GM12864 (cell line): ENCODE measurements at regions not wholly inside any gene's neighbourhood (a gene's known extent, or its start where the extent isn't known, plus 50 kb on each side); places are given as distances from the start of the nearest gene placed in this dataset.

ENCODE experiments used
- DNase-seq: peaks from one replicate; pipeline ENCODE4 v3.0.0-alpha.2; 2011; ENCODE audit warnings: low read depth
- H3K4me3 ChIP-seq: 2 replicates; pipeline ENCODE4 v1.5.1; 2011; ENCODE audit warnings: mild to moderate bottlenecking, low read depth, low read length, control low read depth
- TF ChIP-seq, protein P1 (sequence below): IDR thresholded peaks from 2 replicates; pipeline ENCODE4 v1.5.1; 2011; ENCODE audit warnings: low read depth, mild to moderate bottlenecking, moderate library complexity, low read length, control low read depth, inconsistent platforms; ENCODE audit errors: missing control alignments

DNA sequence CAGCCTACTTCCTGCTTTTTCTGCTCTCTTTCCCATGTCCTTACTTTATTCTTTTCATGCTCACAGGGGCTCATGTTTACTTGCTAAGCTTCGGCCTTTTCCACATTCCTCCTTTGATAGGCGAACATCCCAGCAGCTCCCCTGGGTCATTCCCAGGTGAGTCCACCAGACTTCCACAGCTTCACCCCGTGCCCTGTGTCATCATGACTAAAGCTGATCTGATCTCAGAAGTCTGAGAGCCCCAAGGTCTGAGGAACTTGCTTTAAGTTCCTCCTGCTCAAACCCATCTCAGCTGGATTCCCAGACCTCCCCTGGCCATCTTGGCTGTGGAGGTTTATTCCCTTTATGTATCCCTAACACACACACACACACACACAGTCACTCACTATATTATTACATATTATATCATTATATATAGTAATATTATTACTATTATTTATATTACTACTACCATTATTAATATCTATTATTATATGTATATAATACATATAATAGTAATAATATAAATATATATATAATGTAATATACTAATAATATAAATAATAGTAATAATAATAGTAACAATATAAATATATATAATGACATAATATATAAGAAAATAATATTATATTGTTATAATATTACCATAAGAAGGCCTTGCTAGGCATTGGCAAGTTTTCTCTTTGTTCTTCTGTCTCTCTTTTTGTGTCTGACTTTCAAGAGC is 295.9 kb downstream of the PTEN start:
- TF ChIP-seq, protein P1, sequence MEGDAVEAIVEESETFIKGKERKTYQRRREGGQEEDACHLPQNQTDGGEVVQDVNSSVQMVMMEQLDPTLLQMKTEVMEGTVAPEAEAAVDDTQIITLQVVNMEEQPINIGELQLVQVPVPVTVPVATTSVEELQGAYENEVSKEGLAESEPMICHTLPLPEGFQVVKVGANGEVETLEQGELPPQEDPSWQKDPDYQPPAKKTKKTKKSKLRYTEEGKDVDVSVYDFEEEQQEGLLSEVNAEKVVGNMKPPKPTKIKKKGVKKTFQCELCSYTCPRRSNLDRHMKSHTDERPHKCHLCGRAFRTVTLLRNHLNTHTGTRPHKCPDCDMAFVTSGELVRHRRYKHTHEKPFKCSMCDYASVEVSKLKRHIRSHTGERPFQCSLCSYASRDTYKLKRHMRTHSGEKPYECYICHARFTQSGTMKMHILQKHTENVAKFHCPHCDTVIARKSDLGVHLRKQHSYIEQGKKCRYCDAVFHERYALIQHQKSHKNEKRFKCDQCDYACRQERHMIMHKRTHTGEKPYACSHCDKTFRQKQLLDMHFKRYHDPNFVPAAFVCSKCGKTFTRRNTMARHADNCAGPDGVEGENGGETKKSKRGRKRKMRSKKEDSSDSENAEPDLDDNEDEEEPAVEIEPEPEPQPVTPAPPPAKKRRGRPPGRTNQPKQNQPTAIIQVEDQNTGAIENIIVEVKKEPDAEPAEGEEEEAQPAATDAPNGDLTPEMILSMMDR = no peak
- DNase-seq = no peak
- H3K4me3 ChIP-seq = no peak overlapping the region

DNA sequence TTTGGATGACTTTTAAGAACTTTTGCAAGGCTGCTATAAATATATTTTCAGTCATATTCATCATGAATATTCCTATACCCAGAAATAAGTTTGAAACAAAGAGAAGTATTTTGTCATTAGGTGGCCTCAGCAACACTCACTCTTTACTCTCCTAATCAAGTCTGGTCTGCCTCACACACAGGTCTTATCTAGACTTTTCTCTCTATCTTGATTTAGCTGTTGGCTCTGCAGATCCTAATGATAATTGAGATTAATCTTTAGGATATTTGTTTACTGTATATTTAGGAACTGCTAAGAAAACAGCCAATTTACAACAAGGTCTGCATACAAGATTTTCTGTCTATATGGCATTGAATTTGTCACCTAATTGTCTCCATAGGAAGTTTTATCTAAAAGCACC is 297.6 kb downstream of the PTEN start:
- no peak overlapping the region for H3K4me3 ChIP-seq
- TF ChIP-seq, protein P1 = no peak
- no peak for DNase-seq

DNA sequence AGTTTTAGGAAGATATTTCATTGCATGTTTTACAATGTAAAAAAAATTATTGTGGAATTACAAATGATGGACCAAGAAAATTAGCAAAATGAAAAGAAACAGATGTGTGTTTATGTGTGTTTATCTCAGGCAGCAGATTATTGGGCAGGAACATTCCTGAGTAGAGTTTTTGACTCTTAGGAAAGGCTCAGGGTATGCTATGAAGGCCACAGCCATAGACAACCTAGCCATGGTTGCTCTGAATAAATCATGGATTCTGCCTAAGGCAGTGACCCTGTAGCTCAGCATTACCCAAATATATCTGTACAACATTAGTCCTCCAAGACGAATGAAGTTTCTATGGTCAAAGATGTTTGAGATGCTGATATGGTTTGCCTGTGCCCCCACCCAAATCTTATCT is 298.3 kb downstream of the PTEN start:
- TF ChIP-seq, protein P1 = no peak
- DNase-seq = no peak
- H3K4me3 ChIP-seq = no peak overlapping the region

DNA sequence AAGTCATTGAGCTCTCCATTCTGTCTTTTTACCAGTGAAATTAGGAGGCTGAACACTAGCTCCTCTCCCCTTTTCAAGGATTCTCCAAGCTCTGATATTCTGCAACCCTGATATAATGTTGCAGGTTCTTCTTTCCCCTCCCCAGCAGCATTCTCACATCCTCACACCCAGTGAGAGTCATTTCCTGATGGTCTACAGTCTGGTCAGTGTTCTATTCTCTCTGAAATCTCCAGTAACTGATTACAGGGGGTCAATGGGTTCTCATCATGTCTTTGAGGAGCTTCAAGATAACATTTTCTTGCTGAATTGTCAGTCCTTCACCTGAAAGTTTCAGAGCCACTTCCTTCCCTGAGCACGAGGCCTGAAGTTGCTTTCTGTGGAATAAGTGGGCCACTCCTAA is 299.4 kb downstream of the PTEN start:
- TF ChIP-seq, protein P1 = no peak
- no peak for DNase-seq
- no peak overlapping the region for H3K4me3 ChIP-seq

DNA sequence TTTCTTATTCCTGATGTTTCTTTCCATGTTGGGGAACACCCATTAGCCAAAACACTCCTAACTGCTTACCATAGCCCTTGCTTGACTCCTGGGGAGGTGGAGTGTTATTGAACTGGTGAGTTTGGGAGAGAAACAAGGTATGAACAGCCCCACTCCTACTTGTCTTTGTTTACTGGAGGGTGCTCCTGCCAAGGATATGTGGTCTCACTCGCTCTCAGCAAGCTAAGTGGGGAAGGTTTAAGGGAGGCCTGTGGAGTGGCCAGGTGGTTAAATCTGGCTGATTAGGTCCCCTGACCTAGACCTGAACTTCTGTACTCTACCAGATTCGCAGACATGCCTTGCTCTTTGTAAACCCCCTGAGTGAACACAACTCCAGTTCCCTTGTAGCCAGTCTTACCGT is 300.1 kb downstream of the PTEN start:
- TF ChIP-seq, protein P1 = no peak
- no peak overlapping the region for H3K4me3 ChIP-seq
- DNase-seq = no peak

DNA sequence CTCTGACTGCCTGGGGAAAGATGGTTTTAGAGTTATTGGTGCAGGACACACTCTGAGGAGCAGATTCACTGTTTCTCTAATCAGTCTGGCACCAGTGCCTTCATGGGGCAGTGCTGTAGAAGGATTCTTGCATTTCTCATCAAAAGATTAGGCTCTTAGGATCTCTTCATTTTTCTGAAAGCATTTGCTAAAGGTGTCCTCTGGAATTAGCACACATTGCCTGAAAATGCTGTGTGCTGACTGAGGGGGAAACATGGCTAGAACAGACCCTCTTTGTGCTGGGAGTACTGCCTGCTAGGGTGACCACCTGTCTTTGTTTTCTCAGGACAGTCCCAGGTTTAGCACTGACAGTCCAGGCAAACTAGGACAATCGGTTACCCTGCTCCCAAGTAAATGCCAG is 301.0 kb downstream of the PTEN start:
- TF ChIP-seq, protein P1 = no peak
- DNase-seq = no peak
- no peak overlapping the region for H3K4me3 ChIP-seq

DNA sequence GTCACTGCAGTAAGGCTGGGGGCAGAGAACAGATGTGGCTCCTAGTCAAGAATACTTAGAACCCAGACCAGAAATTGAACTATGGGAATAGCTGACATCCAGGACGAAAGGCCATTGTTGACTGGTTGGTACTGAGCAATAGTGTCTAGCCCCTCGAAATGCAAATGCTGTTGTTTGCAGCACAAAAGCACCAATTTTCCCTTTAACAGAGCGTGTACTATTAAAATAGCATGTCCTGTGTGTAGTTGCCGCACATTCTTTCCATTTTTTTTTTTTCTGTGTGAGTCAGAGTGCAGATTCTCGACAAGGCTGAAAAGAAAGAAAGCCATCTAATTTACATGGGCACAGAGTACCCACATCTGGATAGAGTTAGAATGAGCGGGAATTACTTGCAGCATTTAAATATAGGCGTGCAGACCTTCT is 302.4 kb downstream of the PTEN start:
- TF ChIP-seq, protein P1 = no peak
- no peak for DNase-seq
- no peak overlapping the region for H3K4me3 ChIP-seq
